GM12878 (cell line): ENCODE measurements at regions not wholly inside any gene's neighbourhood (a gene's known extent, or its start where the extent isn't known, plus 50 kb on each side); places are given as distances from the start of the nearest gene placed in this dataset.

Source experiments
- ATAC-seq: fragments of 200-7000 bp; cut with Tn5 transposase; 3 replicates; pipeline ENCODE4 v1.9.1; 2020; ENCODE audit warnings: mild to moderate bottlenecking, moderate library complexity
- BruUV-seq: library from RNA; stranded (reverse); fragments of 400-500 nt; replicated peaks from 2 replicates; lab custom pipeline; 2021; lab: Mats Ljungman, UMichigan
- CTCF ChIA-PET: fragments of 300-600 bp; sonication (Branson Sonifier 250); formaldehyde crosslinking; extraction: SDS; loops from one replicate; lab custom pipeline; 2021; ENCODE audit warnings: inconsistent platforms; lab: Yijun Ruan, JAX
- POLR2A ChIA-PET: fragments of 350-600 bp; formaldehyde crosslinking; extraction: SDS; loops from one replicate; lab custom pipeline; 2021; ENCODE audit warnings: inconsistent platforms; lab: Charles Lee
- RAD21 ChIA-PET: fragments of 300-600 bp; sonication (Branson Sonifier 250); formaldehyde crosslinking; loops from one replicate; lab custom pipeline; 2023; ENCODE audit warnings: antibody characterized with exemption; ENCODE audit not compliant: unreplicated experiment; lab: Charles Lee
- SMC1A ChIA-PET: fragments of 300-600 bp; sonication (Branson Sonifier 250); formaldehyde crosslinking; loops from one replicate; lab custom pipeline; 2023; ENCODE audit not compliant: unreplicated experiment, uncharacterized antibody; lab: Charles Lee
- DNase-seq: peaks from one replicate; pipeline ENCODE4 v3.0.0-alpha.2; 2011; ENCODE audit warnings: low read depth, low spot score
- FAIRE-seq: peaks from 3 replicates; lab custom pipeline; 2011; peaks lifted over from hg19 to GRCh38; lab: Jason Lieb, UNC
- H2AFZ ChIP-seq: 2 replicates; pipeline ENCODE4 v1.6.0; 2011; ENCODE audit warnings: low read depth, low read length, control low read depth; ENCODE audit not compliant: control insufficient read depth
- H3K27ac ChIP-seq: 2 replicates; pipeline ENCODE4 v1.5.1; 2011; ENCODE audit warnings: control low read depth; ENCODE audit not compliant: control insufficient read depth, insufficient read depth
- H3K27me3 ChIP-seq, 2 experiments: replicated peaks in 1 of 2; 2 replicates each; pipeline versions ENCODE4 v1.6.0 to v1.6.1; 2011; ENCODE audit warnings: low read length in 1 of 2; ENCODE audit not compliant: control insufficient read depth in 2 of 2, insufficient read depth in 2 of 2
- H3K36me3 ChIP-seq, 2 experiments: 2 replicates each; pipeline ENCODE4 v1.5.1; 2011; ENCODE audit warnings: low read length in 1 of 2; ENCODE audit not compliant: control insufficient read depth in 2 of 2, insufficient read depth in 2 of 2
- H3K4me1 ChIP-seq: 2 replicates; pipeline ENCODE4 v1.6.1; 2011; ENCODE audit warnings: mild to moderate bottlenecking, low read length, moderate library complexity, mixed read lengths; ENCODE audit not compliant: control insufficient read depth, insufficient read depth
- H3K4me2 ChIP-seq: 2 replicates; pipeline ENCODE4 v1.6.0; 2011; ENCODE audit warnings: control low read depth; ENCODE audit not compliant: control insufficient read depth, insufficient read depth
- H3K4me3 ChIP-seq: fragments of 200-600 bp; sonication (generic); 2 replicates; pipeline ENCODE4 v1.5.1; 2016
- H3K79me2 ChIP-seq: 2 replicates; pipeline ENCODE4 v1.6.0; 2011; ENCODE audit warnings: low read length; ENCODE audit not compliant: control insufficient read depth, insufficient read depth
- H3K9ac ChIP-seq: 2 replicates; pipeline ENCODE4 v1.8.0; 2011; ENCODE audit warnings: low read length, control low read depth, mixed read lengths; ENCODE audit not compliant: control insufficient read depth, insufficient read depth
- H3K9me3 ChIP-seq: replicated peaks from 3 replicates; pipeline ENCODE4 v1.5.1; 2011; ENCODE audit warnings: mild to moderate bottlenecking, low read length; ENCODE audit not compliant: control insufficient read depth, insufficient read depth
- H4K20me1 ChIP-seq: 2 replicates; pipeline ENCODE4 v1.6.0; 2011; ENCODE audit not compliant: control insufficient read depth, insufficient read depth
- BRCA1 ChIP-seq: IDR thresholded peaks from 2 replicates; pipeline ENCODE4 v1.6.1; 2011; ENCODE audit warnings: low read depth, low read length, improper control_type of control experiment
- E2F4 ChIP-seq: IDR thresholded peaks from 2 replicates; pipeline ENCODE4 v1.6.1; 2012; ENCODE audit warnings: low read depth, low read length, improper control_type of control experiment
- EGR1 ChIP-seq, 2 experiments: IDR thresholded peaks; 1 replicate in 1 of 2; 2 replicates in 1 of 2; pipeline ENCODE4 v1.6.1; 2011 to 2012; ENCODE audit warnings: low read depth in 2 of 2, low read length in 2 of 2, borderline replicate concordance in 1 of 2, mild to moderate bottlenecking in 1 of 2, moderate library complexity in 1 of 2
- ESRRA ChIP-seq: IDR thresholded peaks from 2 replicates; pipeline ENCODE4 v1.6.1; 2012; ENCODE audit warnings: mild to moderate bottlenecking, low read length, improper control_type of control experiment
- FOXM1 ChIP-seq: IDR thresholded peaks from 2 replicates; pipeline ENCODE4 v1.6.1; 2012; ENCODE audit warnings: low read depth, mild to moderate bottlenecking, inconsistent platforms, low read length, moderate library complexity
- HSF1 ChIP-seq: fragments of 150-350 bp; IDR thresholded peaks from 2 replicates; pipeline ENCODE4 v1.6.1; 2014; ENCODE audit warnings: mild to moderate bottlenecking, low read depth, low read length
- LARP7 ChIP-seq: fragments of 450-650 bp; IDR thresholded peaks from 2 replicates; pipeline ENCODE4 v1.6.1; 2017; ENCODE audit warnings: mild to moderate bottlenecking
- MYB ChIP-seq: fragments of 150-350 bp; IDR thresholded peaks from 2 replicates; pipeline ENCODE4 v1.6.1; 2014; ENCODE audit warnings: mild to moderate bottlenecking, low read depth, low read length, borderline replicate concordance
- NR2C1 ChIP-seq: fragments of 450-650 bp; IDR thresholded peaks from 2 replicates; pipeline ENCODE4 v1.6.1; 2017; ENCODE audit warnings: antibody characterized with exemption, mild to moderate bottlenecking, moderate library complexity
- PAX8 ChIP-seq: fragments of 450-650 bp; IDR thresholded peaks from 2 replicates; pipeline ENCODE4 v1.6.1; 2017; ENCODE audit warnings: mild to moderate bottlenecking, moderate library complexity
- SP1 ChIP-seq: IDR thresholded peaks from one replicate; pipeline ENCODE4 v1.6.1; 2011; ENCODE audit warnings: low read depth, low read length
- STAT3 ChIP-seq: IDR thresholded peaks from 2 replicates; pipeline ENCODE4 v1.6.1; 2011; ENCODE audit warnings: low read depth, low read length, improper control_type of control experiment
- WRNIP1 ChIP-seq: IDR thresholded peaks from 2 replicates; pipeline ENCODE4 v1.6.1; 2011; ENCODE audit warnings: low read depth, low read length, improper control_type of control experiment, borderline replicate concordance
- ZNF207 ChIP-seq: fragments of 450-650 bp; IDR thresholded peaks from 2 replicates; pipeline ENCODE4 v1.6.1; 2014; ENCODE audit warnings: antibody characterized with exemption, mild to moderate bottlenecking, borderline replicate concordance
- ZNF622 ChIP-seq: fragments of 450-650 bp; IDR thresholded peaks from 2 replicates; pipeline ENCODE4 v1.6.1; 2017; ENCODE audit warnings: mild to moderate bottlenecking, inconsistent platforms
- ZZZ3 ChIP-seq: IDR thresholded peaks from 2 replicates; pipeline ENCODE4 v1.6.1; 2011; ENCODE audit warnings: low read depth; ENCODE audit not compliant: control insufficient read depth, insufficient read length
- WGBS: methylation state at CpG from one replicate; pipeline ENCODE4 v1.1.6; 2016; ENCODE audit warnings: low lambda C conversion rate; ENCODE audit not compliant: insufficient replicate concordance, insufficient coverage; ENCODE audit errors: missing lambda C conversion rate; 5-methylcytosine and 5-hydroxymethylcytosine counted together
- in situ Hi-C: fragments of 300-500 bp; cut with MboI; formaldehyde crosslinking; loops from 9 replicates; pipeline ENCODE4 v1.14.3; 2018; ENCODE audit warnings: mixed read lengths
- intact Hi-C: fragments of 100-400 bp; cut with micrococcal nuclease; formaldehyde crosslinking; loops from one replicate; pipeline ENCODE4 v1.14.2; 2022; ENCODE audit not compliant: unreplicated experiment
- TF ChIP-seq, protein P1 (sequence below): IDR thresholded peaks from 2 replicates; pipeline ENCODE4 v1.6.1; 2012; ENCODE audit warnings: low read length, inconsistent platforms
- TF ChIP-seq, protein P2 (sequence below), 3 experiments: IDR thresholded peaks in 2 of 3; conservative IDR thresholded peaks in 1 of 3; 2 replicates each; pipeline ENCODE4 v1.5.1; 2011; ENCODE audit warnings: low read depth in 3 of 3, low read length in 3 of 3, mild to moderate bottlenecking in 3 of 3, control low read depth in 2 of 3, moderate library complexity in 2 of 3, inconsistent platforms in 1 of 3, mixed read lengths in 1 of 3; ENCODE audit not compliant: control insufficient read depth in 2 of 3, insufficient read depth in 1 of 3; ENCODE audit errors: extremely low read depth in 1 of 3

DNA sequence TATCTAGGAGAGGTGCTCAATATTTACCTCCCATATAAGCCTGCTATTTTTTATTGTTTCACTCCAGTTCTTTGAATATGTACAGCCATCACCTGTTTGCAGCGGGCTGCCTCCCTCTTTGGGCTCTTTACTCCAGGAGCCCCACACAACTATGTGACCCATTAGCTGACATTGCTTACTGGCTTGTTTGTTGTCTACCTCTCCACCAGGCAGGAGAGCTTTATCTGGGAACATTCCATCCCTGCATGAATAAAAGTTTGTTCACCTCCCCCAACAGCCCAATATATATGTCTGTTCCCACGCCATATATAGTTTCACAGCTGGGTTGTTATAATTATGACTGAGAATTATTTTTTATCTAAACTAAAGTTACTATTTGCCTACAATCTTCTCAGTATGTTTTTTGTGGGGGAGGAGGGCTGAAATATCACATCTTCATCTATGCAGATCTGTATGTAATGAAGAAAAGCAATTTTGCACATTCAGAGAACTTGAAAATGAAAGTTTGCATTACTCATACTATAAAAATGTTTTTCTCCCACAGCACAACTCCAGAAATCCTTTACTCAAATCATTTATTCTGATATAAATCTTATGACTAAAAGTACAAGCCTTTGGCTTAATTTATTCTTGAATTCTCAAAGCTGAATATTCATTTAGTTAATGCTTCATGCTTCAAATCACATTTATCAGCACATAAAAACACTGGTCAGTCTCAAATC, 61.2 kb upstream of the DAPP1 start (continued):
- TF ChIP-seq, protein P1, sequence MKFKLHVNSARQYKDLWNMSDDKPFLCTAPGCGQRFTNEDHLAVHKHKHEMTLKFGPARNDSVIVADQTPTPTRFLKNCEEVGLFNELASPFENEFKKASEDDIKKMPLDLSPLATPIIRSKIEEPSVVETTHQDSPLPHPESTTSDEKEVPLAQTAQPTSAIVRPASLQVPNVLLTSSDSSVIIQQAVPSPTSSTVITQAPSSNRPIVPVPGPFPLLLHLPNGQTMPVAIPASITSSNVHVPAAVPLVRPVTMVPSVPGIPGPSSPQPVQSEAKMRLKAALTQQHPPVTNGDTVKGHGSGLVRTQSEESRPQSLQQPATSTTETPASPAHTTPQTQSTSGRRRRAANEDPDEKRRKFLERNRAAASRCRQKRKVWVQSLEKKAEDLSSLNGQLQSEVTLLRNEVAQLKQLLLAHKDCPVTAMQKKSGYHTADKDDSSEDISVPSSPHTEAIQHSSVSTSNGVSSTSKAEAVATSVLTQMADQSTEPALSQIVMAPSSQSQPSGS, result no peak
- TF ChIP-seq HSF1, result no peak
- TF ChIP-seq ZNF622, result no peak
- TF ChIP-seq SP1, result no peak
- TF ChIP-seq, protein P2, sequence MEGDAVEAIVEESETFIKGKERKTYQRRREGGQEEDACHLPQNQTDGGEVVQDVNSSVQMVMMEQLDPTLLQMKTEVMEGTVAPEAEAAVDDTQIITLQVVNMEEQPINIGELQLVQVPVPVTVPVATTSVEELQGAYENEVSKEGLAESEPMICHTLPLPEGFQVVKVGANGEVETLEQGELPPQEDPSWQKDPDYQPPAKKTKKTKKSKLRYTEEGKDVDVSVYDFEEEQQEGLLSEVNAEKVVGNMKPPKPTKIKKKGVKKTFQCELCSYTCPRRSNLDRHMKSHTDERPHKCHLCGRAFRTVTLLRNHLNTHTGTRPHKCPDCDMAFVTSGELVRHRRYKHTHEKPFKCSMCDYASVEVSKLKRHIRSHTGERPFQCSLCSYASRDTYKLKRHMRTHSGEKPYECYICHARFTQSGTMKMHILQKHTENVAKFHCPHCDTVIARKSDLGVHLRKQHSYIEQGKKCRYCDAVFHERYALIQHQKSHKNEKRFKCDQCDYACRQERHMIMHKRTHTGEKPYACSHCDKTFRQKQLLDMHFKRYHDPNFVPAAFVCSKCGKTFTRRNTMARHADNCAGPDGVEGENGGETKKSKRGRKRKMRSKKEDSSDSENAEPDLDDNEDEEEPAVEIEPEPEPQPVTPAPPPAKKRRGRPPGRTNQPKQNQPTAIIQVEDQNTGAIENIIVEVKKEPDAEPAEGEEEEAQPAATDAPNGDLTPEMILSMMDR (IDR thresholded peaks at IDR 0.05 in 2 of 3, conservative IDR thresholded peaks at IDR 0.05 in 1 of 3; ENCODE audit: control insufficient read depth in 2 of 3, extremely low read depth in 1 of 3, insufficient read depth in 1 of 3, low read depth in 3 of 3, low read length in 3 of 3), result no peak
- TF ChIP-seq BRCA1, result no peak

- FAIRE-seq (no peak), DNase-seq (no peak), ATAC-seq (no peak)
- H3K9ac ChIP-seq, result no peak overlapping the region
- 0% methylated on average over 1 of the region's 2 CpGs for WGBS
- no peaks in the 10 kb centered on the region for H3K27me3 ChIP-seq
- ChIA-PET RAD21 (no interaction called here), CTCF (interaction anchor here (1.1 kb wide), 1 partner anchor 10 kb away, joined by 3 read pairs; no protein-coding TSS in a partner anchor), POLR2A (no interaction called here), SMC1A (interaction anchor here (0.8 kb wide), 1 partner anchor 9 kb away, joined by 3 read pairs; no protein-coding TSS in a partner anchor)
- H3K4me2 ChIP-seq, result no peak overlapping the region
- intact Hi-C loops (no loop called here), in situ Hi-C loops (no loop called here)
- no peaks in the 10 kb centered on the region for H3K36me3 ChIP-seq
- H4K20me1 ChIP-seq, result no peaks in the 10 kb centered on the region
- no peak overlapping the region for H3K27ac ChIP-seq
- H3K79me2 ChIP-seq, result no peaks in the 10 kb centered on the region
- no TSS peak for BruUV-seq
- no peaks in the 10 kb centered on the region for H3K9me3 ChIP-seq
- H3K4me1 ChIP-seq, result no peaks in the 10 kb centered on the region
- no peak overlapping the region for H2AFZ ChIP-seq
- H3K4me3 ChIP-seq, result no peak overlapping the region
- TF ChIP-seq EGR1 (IDR thresholded peaks at IDR 0.05; ENCODE audit: borderline replicate concordance in 1 of 2, low read depth in 2 of 2, low read length in 2 of 2) (no peak), WRNIP1 (no peak), FOXM1 (no peak), ZNF207 (no peak), STAT3 (no peak), PAX8 (no peak), ESRRA (no peak), E2F4 (no peak), ZZZ3 (no peak), LARP7 (no peak), NR2C1 (no peak), MYB (no peak)
Observed at GRCh38 chr4:99754756-99755155, 61.9 kb upstream of the DAPP1 start.
